ENCODE measurements at regions not wholly inside any gene's neighbourhood (a gene's known extent, or its start where the extent isn't known, plus 50 kb on each side); places are given as distances from the start of the nearest gene placed in this dataset.

GRCh38 chr1:30042438-30043147 is 680.8 kb downstream of the MATN1 start:
- CTCF ChIA-PET = no interaction called here
- POLR2A ChIA-PET = no interaction called here
- DNase-seq (ENCODE audit: extremely low spot score) = no peak
- TF ChIP-seq LEF1 (IDR thresholded peaks at IDR 0.05; ENCODE audit: borderline replicate concordance) (no peak), SP1 (IDR thresholded peaks at IDR 0.05) (no peak), TARDBP (IDR thresholded peaks at IDR 0.05) (no peak), ZNF384 (IDR thresholded peaks at IDR 0.05) (no peak), CTBP1 (IDR thresholded peaks at IDR 0.05; ENCODE audit: borderline replicate concordance) (no peak), NFRKB (IDR thresholded peaks at IDR 0.05) (no peak), BHLHE40 (IDR thresholded peaks at IDR 0.05; ENCODE audit: borderline replicate concordance) (no peak), FOXA1 (IDR thresholded peaks at IDR 0.05) (no peak), L3MBTL2 (conservative IDR thresholded peaks at IDR 0.05) (no peak)

DNA sequence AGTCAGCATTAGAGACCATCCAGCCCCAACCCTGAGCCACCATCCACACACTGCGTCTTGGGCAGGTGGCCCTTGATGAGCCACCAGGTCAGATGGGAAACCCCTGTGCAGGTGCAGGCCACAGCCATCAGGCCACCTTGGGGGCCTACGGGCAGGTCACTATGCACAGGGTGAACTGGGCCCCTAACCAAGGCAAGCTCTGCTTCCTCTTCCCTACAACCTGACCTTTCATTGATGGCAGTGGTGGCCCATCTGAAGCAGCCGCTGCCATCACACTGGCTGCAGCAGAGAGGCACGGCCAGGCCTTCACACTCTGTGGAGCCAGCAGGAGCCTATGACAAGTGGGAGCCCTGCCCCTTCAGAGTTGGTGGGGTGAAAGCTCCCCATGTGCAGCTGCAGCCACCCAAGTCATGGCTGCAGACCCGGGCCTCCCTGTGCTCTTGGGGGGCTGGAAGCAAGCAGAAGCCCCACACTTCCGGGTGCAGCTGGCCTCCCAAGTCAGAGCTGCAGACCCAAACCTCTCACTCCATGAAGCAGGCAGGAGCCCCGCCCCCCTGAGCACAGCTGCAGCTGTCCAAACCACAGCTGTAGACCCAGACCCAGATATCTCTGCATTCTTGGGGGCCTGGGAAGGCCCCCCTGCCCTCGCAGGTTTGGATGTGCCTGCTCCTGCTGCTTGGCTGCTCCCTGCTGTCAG is 681.5 kb downstream of the MATN1 start:
- TF ChIP-seq ZNF384 (IDR thresholded peaks at IDR 0.05) = no peak
- no peak for TF ChIP-seq ELF4 (IDR thresholded peaks at IDR 0.05)
- TF ChIP-seq PKNOX1 (IDR thresholded peaks at IDR 0.05) = no peak
- TF ChIP-seq BHLHE40 (IDR thresholded peaks at IDR 0.05; ENCODE audit: borderline replicate concordance) = no peak
- no peak for TF ChIP-seq FOXA1 (IDR thresholded peaks at IDR 0.05)
- POLR2A ChIA-PET = no interaction called here
- CTCF ChIA-PET = no interaction called here
- DNase-seq (ENCODE audit: extremely low spot score) = no peak

DNA sequence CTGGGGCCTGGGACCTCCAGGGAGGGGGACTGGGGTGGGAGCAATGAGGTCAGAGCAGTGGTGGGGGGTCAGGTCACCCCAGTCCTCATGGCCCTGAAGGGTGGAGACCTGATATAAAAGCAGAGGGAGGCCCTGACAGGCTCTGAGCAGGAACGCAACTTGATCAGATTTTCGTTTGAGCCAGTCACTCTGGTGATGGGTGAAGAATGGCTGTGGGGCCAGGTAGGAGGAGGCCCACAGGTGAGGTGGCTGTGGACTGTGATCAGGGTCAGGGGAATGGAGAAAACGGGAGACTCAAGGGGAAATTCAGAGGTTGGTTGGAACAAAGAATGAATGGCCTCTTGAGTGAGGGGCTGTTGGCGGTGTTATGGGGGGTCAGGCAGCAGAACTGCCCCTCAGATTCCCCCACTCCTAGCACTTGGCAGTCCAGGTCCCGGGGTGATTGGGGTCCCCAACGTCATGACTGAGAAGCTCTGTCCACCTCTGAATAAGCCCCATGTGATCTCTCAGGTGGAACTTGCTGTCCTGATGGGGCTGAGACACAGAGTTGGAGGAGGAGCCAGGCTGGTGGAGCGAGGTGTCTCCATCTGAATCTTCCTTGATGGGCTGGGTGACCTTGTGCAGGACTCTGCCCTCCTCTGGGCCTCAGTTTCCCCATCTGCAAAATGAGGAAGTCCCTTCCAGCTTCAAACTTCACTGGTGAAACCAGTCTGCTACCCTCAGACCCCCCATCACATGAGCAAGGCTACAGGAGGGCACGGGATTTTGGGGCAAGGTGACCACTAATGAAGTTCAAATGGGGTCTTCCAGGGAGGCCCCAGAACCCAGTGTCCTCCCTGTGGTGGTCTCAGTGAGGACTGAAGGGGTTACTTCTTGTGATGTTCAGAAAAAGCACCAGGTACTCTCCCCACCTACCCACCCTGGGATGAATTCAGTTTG is 683.0 kb downstream of the MATN1 start:
- no peak for DNase-seq (ENCODE audit: extremely low spot score)
- TF ChIP-seq HDGF (IDR thresholded peaks at IDR 0.05; ENCODE audit: borderline replicate concordance) (no peak), FOXM1 (IDR thresholded peaks at IDR 0.05; ENCODE audit: borderline replicate concordance) (no peak), FOXA1 (IDR thresholded peaks at IDR 0.05) (no peak), NFRKB (IDR thresholded peaks at IDR 0.05) (no peak), LEF1 (IDR thresholded peaks at IDR 0.05; ENCODE audit: borderline replicate concordance) (no peak), BHLHE40 (IDR thresholded peaks at IDR 0.05; ENCODE audit: borderline replicate concordance) (no peak), L3MBTL2 (conservative IDR thresholded peaks at IDR 0.05) (no peak), CTBP1 (IDR thresholded peaks at IDR 0.05; ENCODE audit: borderline replicate concordance) (no peak), SP1 (IDR thresholded peaks at IDR 0.05) (no peak), ELF4 (IDR thresholded peaks at IDR 0.05) (no peak), PKNOX1 (IDR thresholded peaks at IDR 0.05) (no peak), ZNF384 (IDR thresholded peaks at IDR 0.05) (no peak), TARDBP (IDR thresholded peaks at IDR 0.05) (no peak), SUZ12 (IDR thresholded peaks at IDR 0.05) (no peak)
- ChIA-PET POLR2A (no interaction called here), CTCF (interaction anchor here (0.7 kb wide), 1 partner anchor 601 kb away, joined by 3 read pairs; no protein-coding TSS in a partner anchor)

GRCh38 chr1:30039354-30040080 is 683.9 kb downstream of the MATN1 start:
- ChIA-PET CTCF (interaction anchor here (0.7 kb wide), 1 partner anchor 602 kb away, joined by 3 read pairs; no protein-coding TSS in a partner anchor), POLR2A (no interaction called here)
- DNase-seq (ENCODE audit: extremely low spot score) = no peak
- no peak for TF ChIP-seq ZNF384 (IDR thresholded peaks at IDR 0.05)

DNA sequence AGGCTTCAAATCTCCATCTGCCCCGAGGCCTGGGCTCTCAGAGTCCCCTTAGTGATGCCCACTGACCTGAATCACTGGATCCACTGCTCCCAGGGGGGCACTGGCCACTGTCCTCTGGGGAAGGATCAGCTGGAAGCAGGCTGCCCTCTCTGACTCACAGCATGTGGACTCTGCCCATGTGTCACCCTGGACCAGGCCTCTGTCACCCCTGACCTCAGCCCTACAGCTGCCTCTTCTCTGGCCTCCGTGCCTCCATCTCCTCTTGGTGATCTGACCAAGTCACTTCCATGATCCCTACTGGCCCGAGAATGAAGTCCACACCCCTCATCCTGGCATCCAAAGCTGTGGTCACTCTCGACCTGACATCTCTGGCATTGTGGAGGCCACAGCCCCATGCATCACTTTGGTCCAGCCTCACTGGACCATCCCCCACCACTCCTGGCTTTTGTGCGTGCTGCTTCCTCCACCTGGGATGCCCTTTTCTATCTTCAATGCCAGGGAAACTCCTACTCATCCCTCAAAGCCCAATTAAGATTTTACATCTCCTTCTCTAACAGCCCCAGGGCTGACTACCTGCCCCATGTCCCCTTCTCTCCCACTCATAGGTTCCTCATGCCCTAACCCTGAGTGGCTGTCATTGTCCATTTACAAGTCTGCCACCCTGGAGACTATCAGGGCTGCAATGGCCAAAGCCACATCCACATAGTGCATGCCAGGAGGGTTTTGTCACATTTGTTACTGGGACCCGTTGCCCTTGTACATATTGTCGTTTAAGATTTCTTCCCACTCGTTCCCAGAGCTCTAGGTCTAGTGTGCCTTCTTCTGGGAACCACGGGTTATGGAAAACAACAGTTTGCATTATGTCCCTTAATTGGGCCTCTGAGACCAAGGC is 685.0 kb downstream of the MATN1 start:
- ChIA-PET CTCF (no interaction called here), POLR2A (no interaction called here)
- TF ChIP-seq TARDBP (IDR thresholded peaks at IDR 0.05) (no peak), ZNF384 (IDR thresholded peaks at IDR 0.05) (no peak), ARNT (IDR thresholded peaks at IDR 0.05) (no peak), HDGF (IDR thresholded peaks at IDR 0.05; ENCODE audit: borderline replicate concordance) (no peak)
- DNase-seq (ENCODE audit: extremely low spot score) = no peak
